ENCODE measurements at regions not wholly inside any gene's neighbourhood (a gene's known extent, or its start where the extent isn't known, plus 50 kb on each side); places are given as distances from the start of the nearest gene placed in this dataset.
"Not testable (repeated sequence)": the region's sequence is repeated elsewhere in the genome, so short reads cannot be mapped to it uniquely, and the experiment has no call there.

GRCh38 chr2:224143526-224143925 lies 104.4 kb upstream of the SERPINE2 start:
- no peak for DNase-seq

- DNase-seq: no peak
Measured at GRCh38 chr2:224142397-224143312, 103.6 kb upstream of the SERPINE2 start.

- DNase-seq: no peak
Measured at GRCh38 chr2:224141304-224141703, 102.2 kb upstream of the SERPINE2 start.

- DNase-seq: no peak
Measured at GRCh38 chr2:224137208-224137607, 98.1 kb upstream of the SERPINE2 start.

- DNase-seq: no peak
Measured at GRCh38 chr2:224136396-224136795, 97.3 kb upstream of the SERPINE2 start.

- no peak for DNase-seq
Measured at GRCh38 chr2:224135881-224136280, 96.8 kb upstream of the SERPINE2 start.

GRCh38 chr2:224134003-224134734 lies 95.1 kb upstream of the SERPINE2 start:
- DNase-seq: no peak

GRCh38 chr2:224133387-224133786 lies 94.3 kb upstream of the SERPINE2 start:
- DNase-seq: no peak

GRCh38 chr2:224127871-224128501 lies 88.9 kb upstream of the SERPINE2 start:
- no peak for DNase-seq

GRCh38 chr2:224126440-224126839 lies 87.4 kb upstream of the SERPINE2 start:
- DNase-seq: no peak

GRCh38 chr2:224126003-224126402 lies 86.9 kb upstream of the SERPINE2 start:
- DNase-seq: no peak

- DNase-seq: no peak
Measured at GRCh38 chr2:224122542-224122941, 83.5 kb upstream of the SERPINE2 start.

- DNase-seq: no peak
Measured at GRCh38 chr2:224121406-224122067, 82.5 kb upstream of the SERPINE2 start.

GRCh38 chr2:224120986-224121385 lies 81.9 kb upstream of the SERPINE2 start:
- DNase-seq: no peak

- DNase-seq: not testable (repeated sequence)
Measured at GRCh38 chr2:224119846-224120245, 80.8 kb upstream of the SERPINE2 start.

- DNase-seq: no peak
Measured at GRCh38 chr2:224114428-224114827, 75.3 kb upstream of the SERPINE2 start.

- DNase-seq: not testable (repeated sequence)
Measured at GRCh38 chr2:224113930-224114329, 74.8 kb upstream of the SERPINE2 start.

- DNase-seq: no peak
Measured at GRCh38 chr2:224111576-224111975, 72.5 kb upstream of the SERPINE2 start.

- DNase-seq: no peak
Measured at GRCh38 chr2:224110811-224111210, 71.7 kb upstream of the SERPINE2 start.

- DNase-seq: no peak
Measured at GRCh38 chr2:224109751-224110150, 70.7 kb upstream of the SERPINE2 start.

GRCh38 chr2:224106794-224107193 lies 67.7 kb upstream of the SERPINE2 start:
- DNase-seq: no peak

GRCh38 chr2:224104668-224105386 lies 65.7 kb upstream of the SERPINE2 start:
- no peak for DNase-seq

All from NCI-H1092 treated with DMSO at 0.1 percent for 48 hours (cell line).